Loucy (cell line): ENCODE measurements at regions not wholly inside any gene's neighbourhood (a gene's known extent, or its start where the extent isn't known, plus 50 kb on each side); places are given as distances from the start of the nearest gene placed in this dataset.

ENCODE experiments used
- H2AFZ ChIP-seq: fragments of 200-600 bp; sonication (generic); 2 replicates; pipeline ENCODE4 v1.6.0; 2016; ENCODE audit warnings: antibody characterized with exemption, mild to moderate bottlenecking, low read length, moderate library complexity
- H3F3A ChIP-seq: fragments of 200-600 bp; 2 replicates; pipeline ENCODE4 v1.6.0; 2016; ENCODE audit warnings: antibody characterized with exemption, low read depth, mild to moderate bottlenecking
- H3K27me3 ChIP-seq: fragments of 200-600 bp; sonication (generic); 2 replicates; pipeline ENCODE4 v1.6.1; 2014; ENCODE audit warnings: low read length, mild to moderate bottlenecking; ENCODE audit not compliant: insufficient read depth, poor library complexity, severe bottlenecking
- H3K36me3 ChIP-seq: fragments of 200-600 bp; sonication (generic); 2 replicates; pipeline ENCODE4 v1.6.1; 2016; ENCODE audit warnings: low read length; ENCODE audit not compliant: insufficient read depth
- H3K4me1 ChIP-seq: fragments of 200-600 bp; sonication (generic); 2 replicates; pipeline ENCODE4 v1.5.1; 2014; ENCODE audit warnings: low read length, mild to moderate bottlenecking; ENCODE audit not compliant: insufficient read depth, poor library complexity, severe bottlenecking
- H3K4me2 ChIP-seq: fragments of 200-600 bp; sonication (generic); 2 replicates; pipeline ENCODE4 v1.6.0; 2014; ENCODE audit warnings: antibody characterized with exemption, low read length, low read depth, mild to moderate bottlenecking; ENCODE audit not compliant: poor library complexity, severe bottlenecking
- H3K4me3 ChIP-seq: fragments of 200-600 bp; sonication (generic); 2 replicates; pipeline ENCODE4 v1.5.1; 2014; ENCODE audit warnings: low read length, mild to moderate bottlenecking, mixed read lengths; ENCODE audit not compliant: poor library complexity, severe bottlenecking
- H3K79me2 ChIP-seq: fragments of 200-600 bp; sonication (generic); 2 replicates; pipeline ENCODE4 v1.6.1; 2014; ENCODE audit warnings: low read length; ENCODE audit not compliant: insufficient read depth
- H3K9ac ChIP-seq: fragments of 200-600 bp; sonication (generic); 2 replicates; pipeline ENCODE4 v1.6.0; 2014; ENCODE audit warnings: mild to moderate bottlenecking, low read depth, low read length, moderate library complexity; ENCODE audit not compliant: poor library complexity, severe bottlenecking
- H3K9me2 ChIP-seq: fragments of 200-600 bp; sonication (generic); replicated peaks from 2 replicates; pipeline ENCODE4 v1.6.1; 2016; ENCODE audit warnings: low read depth, low read length, mixed read lengths
- H3K9me3 ChIP-seq: fragments of 200-600 bp; sonication (generic); 2 replicates; pipeline ENCODE4 v1.6.1; 2014; ENCODE audit warnings: mild to moderate bottlenecking, antibody characterized with exemption, low read length, low read depth; ENCODE audit not compliant: insufficient read depth
- H4K20me1 ChIP-seq: fragments of 200-600 bp; sonication (generic); 2 replicates; pipeline ENCODE4 v1.6.0; 2014; ENCODE audit warnings: antibody characterized with exemption, low read length, mild to moderate bottlenecking; ENCODE audit not compliant: insufficient read depth, poor library complexity, severe bottlenecking
- EZH2phosphoT487 ChIP-seq: fragments of 200-600 bp; IDR thresholded peaks from 2 replicates; pipeline ENCODE4 v1.6.1; 2018; ENCODE audit warnings: antibody characterized with exemption, mild to moderate bottlenecking, moderate library complexity, borderline replicate concordance
- TF ChIP-seq, protein P1 (sequence below): fragments of 200-600 bp; sonication (generic); conservative IDR thresholded peaks from 2 replicates; pipeline ENCODE4 v1.5.1; 2014; ENCODE audit warnings: mild to moderate bottlenecking, antibody characterized with exemption, low read length

DNA sequence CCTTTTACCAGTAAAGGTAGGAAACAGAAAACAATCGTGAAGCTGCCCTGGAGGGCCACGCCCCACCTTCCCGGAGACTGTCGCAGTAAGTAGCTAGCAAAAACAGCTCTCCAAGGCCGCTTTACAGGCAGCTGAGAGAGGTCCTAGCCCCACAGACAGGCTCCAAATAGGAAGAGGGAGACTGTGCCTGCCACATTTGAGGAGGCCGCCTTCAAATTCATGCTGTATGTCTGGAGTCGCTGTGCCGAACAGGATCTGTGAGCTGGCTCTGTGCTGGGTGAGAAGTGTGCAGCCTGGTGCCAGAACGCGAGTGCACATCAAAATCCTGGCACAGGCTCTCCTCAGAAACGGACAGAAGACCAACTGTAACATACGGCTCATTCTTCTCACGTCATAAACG, 582.2 kb downstream of the CETN3 start:
- H2AFZ ChIP-seq = no peak overlapping the region
- H3K4me2 ChIP-seq = no peak overlapping the region

DNA sequence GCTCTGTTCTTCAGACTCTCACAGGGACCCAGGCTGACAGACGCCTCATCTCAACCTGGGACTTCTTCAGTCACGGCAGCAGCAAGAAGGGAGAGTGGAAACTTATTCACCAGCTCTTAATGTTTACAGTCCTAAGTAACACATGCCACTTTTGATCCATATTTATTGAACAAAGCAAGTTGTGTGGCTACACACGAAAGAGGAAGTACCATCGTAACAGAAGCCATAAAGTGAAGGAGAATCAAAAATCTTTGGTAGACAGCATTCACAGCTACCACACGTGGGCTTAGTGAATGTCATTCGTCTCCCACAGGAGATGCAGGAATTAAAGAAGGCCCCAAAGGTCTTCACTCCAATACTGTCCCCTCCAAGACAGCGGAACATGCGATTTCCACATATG, 582.6 kb downstream of the CETN3 start:
- Histone ChIP-seq H3K79me2 (no peaks in the 10 kb centered on the region), H2AFZ (no peak overlapping the region), H3K9ac (no peak overlapping the region), H3K27me3 (no peaks in the 10 kb centered on the region), H4K20me1 (no peaks in the 10 kb centered on the region), H3K9me3 (no peaks in the 10 kb centered on the region), H3K36me3 (no peaks in the 10 kb centered on the region), H3K4me1 (no peaks in the 10 kb centered on the region), H3K4me3 (no peak overlapping the region), H3K4me2 (no peak overlapping the region), H3K9me2 (no peaks in the 10 kb centered on the region), H3F3A (no peaks in the 10 kb centered on the region)
- TF ChIP-seq, protein P1, sequence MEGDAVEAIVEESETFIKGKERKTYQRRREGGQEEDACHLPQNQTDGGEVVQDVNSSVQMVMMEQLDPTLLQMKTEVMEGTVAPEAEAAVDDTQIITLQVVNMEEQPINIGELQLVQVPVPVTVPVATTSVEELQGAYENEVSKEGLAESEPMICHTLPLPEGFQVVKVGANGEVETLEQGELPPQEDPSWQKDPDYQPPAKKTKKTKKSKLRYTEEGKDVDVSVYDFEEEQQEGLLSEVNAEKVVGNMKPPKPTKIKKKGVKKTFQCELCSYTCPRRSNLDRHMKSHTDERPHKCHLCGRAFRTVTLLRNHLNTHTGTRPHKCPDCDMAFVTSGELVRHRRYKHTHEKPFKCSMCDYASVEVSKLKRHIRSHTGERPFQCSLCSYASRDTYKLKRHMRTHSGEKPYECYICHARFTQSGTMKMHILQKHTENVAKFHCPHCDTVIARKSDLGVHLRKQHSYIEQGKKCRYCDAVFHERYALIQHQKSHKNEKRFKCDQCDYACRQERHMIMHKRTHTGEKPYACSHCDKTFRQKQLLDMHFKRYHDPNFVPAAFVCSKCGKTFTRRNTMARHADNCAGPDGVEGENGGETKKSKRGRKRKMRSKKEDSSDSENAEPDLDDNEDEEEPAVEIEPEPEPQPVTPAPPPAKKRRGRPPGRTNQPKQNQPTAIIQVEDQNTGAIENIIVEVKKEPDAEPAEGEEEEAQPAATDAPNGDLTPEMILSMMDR = no peak
- no peak for TF ChIP-seq EZH2phosphoT487

More for the DNA sequence above, 582.2 kb downstream of the CETN3 start:
- TF ChIP-seq, protein P1 = no peak
- TF ChIP-seq EZH2phosphoT487 = no peak
- Histone ChIP-seq H3K4me3 (no peak overlapping the region), H3K9me2 (no peaks in the 10 kb centered on the region), H3K79me2 (no peaks in the 10 kb centered on the region), H3K4me1 (no peaks in the 10 kb centered on the region), H3F3A (no peaks in the 10 kb centered on the region), H3K9ac (no peak overlapping the region), H3K36me3 (no peaks in the 10 kb centered on the region), H3K9me3 (no peaks in the 10 kb centered on the region), H4K20me1 (no peaks in the 10 kb centered on the region), H3K27me3 (no peaks in the 10 kb centered on the region)

DNA sequence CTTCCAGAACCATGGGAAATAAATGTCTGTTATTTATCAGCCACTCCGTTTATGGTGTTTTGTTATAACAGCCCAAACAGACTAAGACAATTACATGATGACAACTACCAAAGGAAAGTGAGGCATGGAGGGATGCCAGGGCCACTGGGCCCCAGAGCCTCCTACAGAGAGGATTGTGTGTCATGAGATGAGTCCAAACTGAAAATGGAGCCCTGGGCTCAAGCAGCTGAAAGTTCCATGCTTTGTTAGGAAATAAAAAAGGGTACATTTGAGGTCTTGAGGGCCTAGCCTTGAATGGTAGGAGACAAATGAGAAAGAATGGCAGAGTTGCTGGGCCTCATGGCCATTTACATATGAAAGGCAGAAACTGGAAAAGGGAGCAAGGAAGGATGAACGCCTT, 586.5 kb downstream of the CETN3 start:
- Histone ChIP-seq H2AFZ (no peak overlapping the region), H3K79me2 (no peaks in the 10 kb centered on the region), H3K4me3 (no peak overlapping the region), H3K4me2 (no peak overlapping the region), H3K4me1 (no peaks in the 10 kb centered on the region), H4K20me1 (no peaks in the 10 kb centered on the region), H3K27me3 (no peaks in the 10 kb centered on the region), H3K9ac (no peak overlapping the region), H3K9me3 (no peaks in the 10 kb centered on the region), H3K36me3 (no peaks in the 10 kb centered on the region), H3K9me2 (no peaks in the 10 kb centered on the region), H3F3A (no peaks in the 10 kb centered on the region)
- no peak for TF ChIP-seq EZH2phosphoT487
- TF ChIP-seq, protein P1 = no peak
